Gastrocnemius medialis (tissue), 4 donors: ENCODE measurements at regions not wholly inside any gene's neighbourhood (a gene's known extent, or its start where the extent isn't known, plus 50 kb on each side); places are given as distances from the start of the nearest gene placed in this dataset.

ENCODE experiments used
- ATAC-seq, 2 donors: fragments of 150-250 bp; one replicate each; pipeline ENCODE4 v1.9.1; 2016
- DNase-seq, 2 donors: peaks; one replicate each; pipeline ENCODE4 v3.0.0-alpha.2; 2019
- H3K27ac ChIP-seq, 4 donors: fragments of 200-600 bp; sonication (generic); 1 replicate in 1 of 4; 2 replicates in 3 of 4; pipeline ENCODE4 v1.5.1; 2016 to 2018; ENCODE audit warnings: mild to moderate bottlenecking in 2 of 4, moderate library complexity in 1 of 4
- H3K27me3 ChIP-seq, 3 donors: fragments of 200-600 bp; sonication (generic) in 2 of 3; 1 replicate in 1 of 3; 2 replicates in 2 of 3; pipeline versions ENCODE4 v1.5.1 to v1.6.0; 2016 to 2019; ENCODE audit warnings: mild to moderate bottlenecking in 1 of 3, moderate library complexity in 1 of 3
- H3K36me3 ChIP-seq, 2 donors: fragments of 200-600 bp; sonication (generic) in 1 of 2; one replicate each; pipeline ENCODE4 v1.5.1; 2017 to 2018
- H3K4me1 ChIP-seq, 2 donors: fragments of 200-600 bp; sonication (generic) in 1 of 2; one replicate each; pipeline ENCODE4 v1.5.1; 2016 to 2017; ENCODE audit warnings: mild to moderate bottlenecking in 2 of 2
- H3K4me3 ChIP-seq, 4 donors: fragments of 200-600 bp; sonication (generic) in 3 of 4; 1 replicate in 1 of 4; 2 replicates in 3 of 4; pipeline ENCODE4 v1.5.1; 2016 to 2019; ENCODE audit warnings: mild to moderate bottlenecking in 2 of 4
- H3K9me3 ChIP-seq, 3 donors: fragments of 200-600 bp; sonication (generic) in 2 of 3; 1 replicate in 1 of 3; 2 replicates in 2 of 3; pipeline ENCODE4 v1.5.1; 2016 to 2019
- CTCF ChIP-seq, 5 experiments: fragments of 450-650 bp in 3 of 5; fragments of 200-600 bp in 2 of 5; sonication (generic) in 2 of 5; IDR thresholded peaks in 4 of 5; conservative IDR thresholded peaks in 1 of 5; 1 replicate in 4 of 5; 2 replicates in 1 of 5; pipeline ENCODE4 v1.5.1; 2016 to 2019; ENCODE audit warnings: antibody characterized with exemption in 5 of 5, mild to moderate bottlenecking in 3 of 5, moderate library complexity in 3 of 5
- POLR2A ChIP-seq, 2 donors: fragments of 450-650 bp; IDR thresholded peaks; one replicate each; pipeline ENCODE4 v1.6.1; 2017; ENCODE audit warnings: antibody characterized with exemption in 2 of 2, mild to moderate bottlenecking in 2 of 2, moderate library complexity in 2 of 2
- in situ Hi-C, 4 donors: fragments of 200-750 bp; cut with MboI; loops; one replicate each; pipeline versions ENCODE4 v1.15.0 to v1.8.0; 2017; ENCODE audit warnings: low sequenced_read_pairs in 4 of 4
- intact Hi-C: fragments of 100-400 bp; cut with DNase I; formaldehyde crosslinking; loops from one replicate; pipeline ENCODE4 v1.15.1; 2023; ENCODE audit warnings: low total_unique reads

GRCh38 chr12:34299802-34300193, 277.5 kb downstream of the ALG10 start:
- in situ Hi-C loops (loop anchor here in 1 of 4 donors (25.0 kb wide), 1 partner anchor 87 kb away; no protein-coding TSS in a partner anchor), intact Hi-C loops (no loop called here)
- no peaks in the 10 kb centered on the region for H3K4me1 ChIP-seq
- TF ChIP-seq POLR2A (IDR thresholded peaks at IDR 0.05): no peak
- no peak for TF ChIP-seq CTCF (IDR thresholded peaks at IDR 0.05 in 4 of 5, conservative IDR thresholded peaks at IDR 0.05 in 1 of 5)
- no peak for DNase-seq
- H3K9me3 ChIP-seq: no peaks in the 10 kb centered on the region
- ATAC-seq: no peak
- no peaks in the 10 kb centered on the region for H3K36me3 ChIP-seq
- no peaks in the 10 kb centered on the region for H3K27me3 ChIP-seq
- no peak overlapping the region for H3K27ac ChIP-seq
- no peak overlapping the region for H3K4me3 ChIP-seq

DNA sequence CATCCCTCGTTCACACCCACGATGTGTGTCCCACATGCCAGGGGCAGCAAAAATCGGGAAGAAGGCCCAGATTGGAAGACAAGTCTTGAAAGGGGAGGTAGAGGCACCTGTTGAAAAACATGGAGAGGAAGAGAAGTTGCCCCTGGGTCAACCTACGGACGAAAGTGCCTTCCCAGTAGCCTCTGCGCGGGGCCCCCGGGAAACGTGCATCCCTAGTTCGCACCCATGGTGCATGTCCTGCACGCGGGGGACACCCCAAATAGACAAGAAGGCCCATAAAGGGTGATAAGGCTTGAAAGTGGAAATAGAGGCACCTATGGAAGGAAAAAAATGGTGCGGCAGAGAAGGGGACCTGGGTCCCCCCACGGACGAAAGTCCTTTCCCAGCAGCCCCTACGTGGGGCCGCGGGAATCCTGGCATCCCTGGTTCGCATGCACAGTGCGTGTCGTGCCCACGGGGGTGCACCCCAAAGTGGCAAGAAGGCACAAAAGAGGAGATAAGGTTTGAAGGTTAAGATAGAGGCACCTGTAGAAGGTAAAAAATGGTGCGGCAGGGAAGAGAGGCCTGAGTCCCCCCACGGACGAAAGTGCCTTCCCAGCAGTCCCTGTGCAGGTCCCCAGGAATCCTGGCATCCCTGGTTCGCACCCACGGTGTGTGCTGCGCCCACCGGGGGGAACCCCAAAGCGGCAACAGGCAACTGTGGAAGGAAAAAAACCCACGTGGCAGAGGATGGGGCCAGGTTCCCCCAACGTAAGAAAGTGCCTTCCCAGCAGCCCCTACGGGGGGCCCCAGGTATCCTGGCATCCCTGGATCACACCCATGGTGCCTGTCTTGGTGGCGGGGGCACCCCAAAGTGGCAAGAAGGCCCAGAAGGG, 278.3 kb downstream of the ALG10 start:
- H3K9me3 ChIP-seq: no peaks in the 10 kb centered on the region
- no peak overlapping the region for H3K27ac ChIP-seq
- no peaks in the 10 kb centered on the region for H3K4me1 ChIP-seq
- DNase-seq: no peak
- H3K27me3 ChIP-seq: no peaks in the 10 kb centered on the region
- no peaks in the 10 kb centered on the region for H3K36me3 ChIP-seq
- in situ Hi-C loops (loop anchor here in 1 of 4 donors (25.0 kb wide), 1 partner anchor 88 kb away; no protein-coding TSS in a partner anchor), intact Hi-C loops (no loop called here)
- TF ChIP-seq POLR2A (IDR thresholded peaks at IDR 0.05) (no peak), CTCF (IDR thresholded peaks at IDR 0.05 in 4 of 5, conservative IDR thresholded peaks at IDR 0.05 in 1 of 5) (no peak)
- H3K4me3 ChIP-seq: no peak overlapping the region
- no peak for ATAC-seq

DNA sequence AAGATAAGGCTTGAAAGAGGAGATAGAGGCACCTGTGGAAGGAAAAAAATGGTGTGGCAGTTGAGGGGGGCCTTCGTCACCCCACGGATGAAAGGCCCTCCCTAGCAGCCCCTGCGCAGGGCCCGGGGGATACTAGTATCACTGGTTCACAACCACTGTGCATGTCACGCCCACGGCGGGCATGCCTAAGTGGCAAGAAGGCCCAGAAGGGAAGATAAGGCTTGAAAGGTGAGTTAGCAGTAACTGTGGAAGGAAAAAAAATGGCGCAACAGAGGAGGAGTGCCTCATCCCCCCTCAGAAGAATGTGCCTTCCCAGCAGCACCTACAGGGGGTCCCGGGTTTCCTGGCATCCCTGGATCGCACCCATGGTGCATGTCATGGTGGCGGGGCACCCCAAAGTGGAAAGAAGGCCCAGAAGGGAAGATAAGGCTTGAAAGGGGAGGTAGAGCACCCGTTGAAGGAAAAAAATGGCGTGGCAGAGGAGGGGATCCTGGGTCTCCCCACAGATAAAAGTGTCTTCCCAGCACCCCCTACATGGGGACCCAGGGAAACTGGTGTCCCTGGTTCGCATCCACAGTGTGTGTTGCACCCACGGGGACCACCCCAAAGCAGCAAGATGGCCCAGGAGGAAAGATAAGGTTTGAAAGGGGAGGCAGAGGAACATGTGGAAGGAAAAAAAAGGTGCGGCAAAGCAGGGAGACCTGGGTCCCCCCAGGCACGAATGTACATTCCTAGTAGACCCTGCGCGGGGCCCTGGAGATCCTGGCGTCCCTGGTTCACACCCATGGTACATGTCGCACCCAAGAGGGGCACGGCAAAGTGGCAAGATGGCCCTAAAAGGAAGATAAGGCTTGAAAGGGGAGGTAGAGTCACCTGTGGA, 279.2 kb downstream of the ALG10 start:
- Histone ChIP-seq H3K27me3 (no peaks in the 10 kb centered on the region), H3K27ac (no peak overlapping the region), H3K4me3 (no peak overlapping the region), H3K4me1 (no peaks in the 10 kb centered on the region), H3K9me3 (no peaks in the 10 kb centered on the region), H3K36me3 (no peaks in the 10 kb centered on the region)
- intact Hi-C loops (no loop called here), in situ Hi-C loops (loop anchor here in 1 of 4 donors (25.0 kb wide), 1 partner anchor 89 kb away; no protein-coding TSS in a partner anchor)
- no peak for DNase-seq
- TF ChIP-seq CTCF (IDR thresholded peaks at IDR 0.05 in 4 of 5, conservative IDR thresholded peaks at IDR 0.05 in 1 of 5): no peak
- no peak for TF ChIP-seq POLR2A (IDR thresholded peaks at IDR 0.05)
- ATAC-seq: no peak

DNA sequence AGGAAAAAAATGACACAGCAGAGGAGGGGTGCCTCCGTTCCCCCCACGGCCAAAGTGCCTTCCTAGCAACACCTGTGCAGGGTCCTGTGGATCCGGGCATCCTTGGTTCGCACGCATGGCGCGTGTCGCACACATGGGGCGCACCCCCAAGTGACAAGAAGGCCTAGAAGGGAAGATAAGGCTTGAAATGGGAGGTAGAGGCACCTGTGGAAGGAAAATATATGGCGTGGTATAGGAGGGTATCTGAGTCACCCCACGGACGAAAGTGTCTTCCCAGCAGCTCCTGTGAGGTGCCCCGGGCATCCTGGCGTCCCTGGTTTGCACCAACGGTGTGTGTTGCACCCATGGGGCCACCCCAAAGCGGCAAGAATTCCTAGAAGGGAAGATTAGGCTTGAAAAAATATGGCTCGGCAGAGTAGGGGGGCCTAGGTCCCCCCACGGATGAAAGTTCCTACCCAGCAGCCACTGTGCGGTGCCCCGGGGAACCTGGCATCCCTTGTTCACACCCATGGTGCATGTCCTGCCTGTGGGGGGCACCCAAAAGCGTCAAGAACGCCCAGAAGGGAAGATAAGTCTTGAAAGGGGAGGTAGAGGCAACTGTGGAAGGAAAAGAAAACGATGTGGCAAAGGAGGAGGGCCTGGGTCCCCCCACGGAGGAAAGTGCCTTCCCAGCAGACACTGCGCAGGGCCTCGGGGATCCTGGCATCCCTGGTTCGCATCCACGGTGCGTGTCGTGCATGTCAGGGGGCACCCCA, 280.0 kb downstream of the ALG10 start:
- Histone ChIP-seq H3K36me3 (no peaks in the 10 kb centered on the region), H3K27ac (no peak overlapping the region), H3K9me3 (no peaks in the 10 kb centered on the region), H3K4me1 (no peaks in the 10 kb centered on the region), H3K4me3 (no peak overlapping the region), H3K27me3 (no peaks in the 10 kb centered on the region)
- intact Hi-C loops: no loop called here
- no peak for DNase-seq
- in situ Hi-C loops: loop anchor here in 1 of 4 donors (25.0 kb wide), 1 partner anchor 90 kb away; no protein-coding TSS in a partner anchor
- ATAC-seq: no peak
- TF ChIP-seq CTCF (IDR thresholded peaks at IDR 0.05 in 4 of 5, conservative IDR thresholded peaks at IDR 0.05 in 1 of 5) (no peak), POLR2A (IDR thresholded peaks at IDR 0.05) (no peak)
